Fibroblast of skin of right quadriceps (primary cell): ENCODE measurements at regions not wholly inside any gene's neighbourhood (a gene's known extent, or its start where the extent isn't known, plus 50 kb on each side); places are given as distances from the start of the nearest gene placed in this dataset.
A peak's percentile ranks its signal among the peaks of the same experiment; 100 is the strongest.
"Not testable (repeated sequence)": the region's sequence is repeated elsewhere in the genome, so short reads cannot be mapped to it uniquely, and the experiment has no call there.

Experiments used
- DNase-seq: peaks from one replicate; pipeline ENCODE4 v3.0.0-alpha.2; 2013

DNA sequence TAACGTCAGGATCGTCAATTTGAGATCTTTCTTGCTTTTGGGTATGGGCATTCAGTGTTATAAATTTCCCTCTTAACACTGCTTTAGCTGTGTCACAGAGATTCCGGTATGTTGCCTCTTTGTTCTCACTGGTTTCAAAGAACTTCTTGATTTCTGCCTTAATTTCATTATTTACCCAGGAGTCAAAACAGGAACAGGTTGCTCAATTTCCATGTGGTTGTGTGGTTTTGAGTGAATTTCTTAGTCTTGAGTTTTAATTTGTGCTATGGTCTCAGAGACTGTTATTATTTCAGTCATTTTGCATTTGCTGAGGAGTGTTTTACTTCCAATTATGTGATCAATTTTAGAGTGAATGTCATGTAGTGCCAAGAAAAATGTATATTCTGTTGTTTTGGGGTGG lies 153.1 kb downstream of the PCDH17 start:
- DNase-seq, result no peak

DNA sequence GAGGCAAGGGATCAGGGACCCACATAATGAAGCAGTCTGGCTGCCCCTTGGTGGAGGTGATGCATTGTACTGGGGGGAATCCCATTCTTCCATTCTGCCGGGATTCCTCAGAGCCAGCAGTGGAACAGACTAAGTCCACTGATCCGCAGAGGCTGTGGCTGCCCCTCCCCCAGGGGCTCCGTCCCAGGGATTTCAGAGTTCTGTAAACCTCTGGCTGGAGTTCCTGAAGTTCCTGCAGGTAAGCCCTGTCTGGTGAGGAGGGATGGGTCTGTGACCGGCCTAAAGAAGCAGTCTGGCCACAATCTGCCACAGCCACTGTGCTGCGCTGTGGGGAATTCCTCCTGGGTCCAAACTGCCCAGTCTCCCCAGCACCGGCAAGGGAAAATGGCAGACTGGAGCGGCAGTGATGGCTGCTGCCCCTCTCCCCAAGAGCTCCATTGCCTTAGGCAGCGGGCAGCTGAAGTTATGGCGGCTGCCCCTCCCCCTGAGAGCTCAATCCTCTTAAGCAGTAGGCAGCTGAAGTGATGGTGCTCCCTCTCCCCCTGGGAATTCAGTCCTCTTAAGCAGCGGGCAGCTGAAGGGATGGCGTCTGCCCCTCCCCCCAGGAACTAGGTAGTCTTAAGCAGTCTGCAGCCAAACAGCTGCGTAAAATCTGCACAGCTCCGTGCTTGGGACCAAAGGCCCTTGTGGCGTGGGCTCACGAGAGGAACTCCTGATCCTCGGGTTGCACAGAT lies 155.7 kb downstream of the PCDH17 start:
- DNase-seq, result no peak

GRCh38 chr13:57799624-57800023 lies 168.1 kb downstream of the PCDH17 start:
- DNase-seq, result no peak

GRCh38 chr13:57813651-57814050 lies 182.1 kb downstream of the PCDH17 start:
- DNase-seq, result peak; percentile 31

DNA sequence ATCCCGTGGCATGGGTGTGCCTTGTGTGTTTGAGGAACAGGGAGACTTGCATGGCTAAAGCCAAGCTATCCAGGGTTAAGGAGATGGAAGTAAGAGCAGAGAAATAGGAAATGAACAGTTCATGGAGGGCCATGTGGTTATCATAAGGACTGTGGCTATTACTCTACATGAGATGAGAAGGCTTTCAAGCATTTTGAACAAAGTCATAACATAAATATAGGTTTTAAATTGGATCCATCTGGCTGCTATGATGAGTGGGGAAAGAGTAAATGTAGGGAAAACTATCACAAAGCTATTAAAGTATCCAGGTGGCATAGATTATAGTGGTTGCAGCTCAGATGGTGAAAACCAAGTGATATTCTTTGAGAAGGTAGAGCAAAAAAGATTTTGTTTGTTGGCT lies 184.1 kb downstream of the PCDH17 start:
- peak; percentile 10 for DNase-seq

DNA sequence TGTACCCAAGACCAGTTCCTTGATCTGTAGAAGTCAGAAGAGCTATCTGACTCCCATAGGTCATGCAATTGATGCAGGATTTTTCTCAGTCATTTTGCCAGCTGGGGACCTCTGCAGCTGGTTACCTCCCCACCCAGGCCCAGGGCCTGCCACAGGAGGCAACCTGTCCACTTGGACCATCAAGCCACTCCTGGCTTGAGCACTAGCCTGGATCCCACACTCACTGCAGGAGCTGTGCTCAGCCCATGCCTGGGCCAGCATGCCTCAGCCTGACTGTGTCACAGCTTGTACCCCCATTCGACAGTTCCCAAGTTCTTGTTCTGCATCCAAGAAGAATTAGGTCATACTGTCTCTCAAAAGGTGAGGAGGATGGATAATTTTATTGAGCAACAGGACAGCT lies 189.4 kb downstream of the PCDH17 start:
- no peak for DNase-seq

DNA sequence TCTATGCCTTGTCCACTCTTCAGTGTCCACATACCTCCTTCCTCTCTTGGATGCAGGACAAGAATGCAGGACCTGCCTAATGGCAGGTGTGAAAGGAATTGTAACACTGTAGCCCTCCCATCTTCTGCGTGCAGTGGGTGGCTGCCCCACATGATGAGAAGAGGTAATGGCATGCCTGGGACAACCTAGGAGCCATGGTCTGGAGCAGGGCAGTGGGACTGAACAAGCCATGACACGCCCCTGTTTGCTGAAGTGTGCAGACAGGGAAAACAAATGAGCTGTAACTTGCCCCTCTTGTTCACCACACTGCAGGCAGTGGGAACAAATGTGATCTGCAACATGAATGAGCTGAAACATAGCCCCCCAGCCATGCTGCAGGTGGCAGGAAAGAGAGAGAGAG lies 192.2 kb downstream of the PCDH17 start:
- no peak for DNase-seq

- no peak for DNase-seq
Measured at GRCh38 chr13:57824121-57824520, 192.6 kb downstream of the PCDH17 start.

DNA sequence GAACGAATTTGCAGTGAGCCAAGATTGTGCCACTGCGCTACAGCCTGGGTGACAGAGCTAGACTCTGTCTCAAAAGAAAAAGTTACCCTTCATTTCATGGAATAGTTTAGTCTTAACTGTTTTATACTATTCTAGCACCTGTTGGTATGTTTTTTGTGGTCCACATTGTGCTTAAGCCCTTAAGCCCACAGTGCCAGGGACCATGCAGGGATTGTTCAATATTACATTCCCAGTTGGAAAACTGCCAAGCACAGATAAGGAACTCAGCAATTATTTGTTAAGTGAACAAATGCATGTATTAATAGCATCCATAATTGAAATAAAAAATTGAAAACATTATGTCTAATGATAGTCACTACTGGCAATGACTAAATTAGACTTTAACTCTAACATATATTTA lies 193.5 kb downstream of the PCDH17 start:
- no peak for DNase-seq

DNA sequence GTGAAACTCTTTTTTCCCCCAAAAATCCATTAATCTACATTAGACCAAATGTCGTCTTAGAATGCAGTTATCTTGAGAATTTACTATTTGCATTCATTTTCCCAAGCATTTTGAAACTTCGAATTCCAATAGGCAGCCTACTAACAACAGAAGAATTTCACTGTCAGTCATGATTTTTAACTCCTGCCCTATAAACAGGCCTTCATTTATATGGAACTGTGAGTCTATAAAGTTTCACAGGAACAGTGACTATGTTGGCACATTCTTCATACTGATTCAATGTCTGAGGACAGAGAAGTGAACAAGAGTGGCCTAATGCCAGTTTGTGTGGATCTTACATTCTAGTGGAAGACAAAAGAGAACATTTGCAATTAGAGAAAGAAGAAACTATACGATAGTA lies 198.0 kb downstream of the PCDH17 start:
- no peak for DNase-seq

DNA sequence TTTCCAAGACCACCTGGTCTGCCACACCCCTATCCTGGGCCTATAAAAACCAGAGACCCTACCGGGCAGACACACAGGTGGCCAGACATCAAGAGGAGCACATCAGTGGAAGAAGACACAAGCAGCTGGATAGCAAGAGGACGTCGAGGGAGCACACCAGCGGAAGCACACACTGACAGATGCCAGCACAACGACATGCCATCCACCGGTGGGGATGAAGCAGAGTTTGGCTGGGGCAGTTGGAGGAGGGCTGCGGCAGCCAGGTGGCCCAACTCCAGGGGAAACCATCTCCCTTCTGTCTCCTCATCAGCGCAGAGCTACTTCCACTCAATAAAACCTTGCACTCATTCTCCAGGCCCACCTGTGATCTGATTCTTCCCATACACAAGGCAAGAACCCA lies 200.6 kb downstream of the PCDH17 start:
- no peak for DNase-seq

- no peak for DNase-seq
Measured at GRCh38 chr13:57837801-57838200, 206.3 kb downstream of the PCDH17 start.

- DNase-seq, result no peak
Measured at GRCh38 chr13:57843521-57843920, 212.0 kb downstream of the PCDH17 start.

GRCh38 chr13:57846600-57847173 lies 215.1 kb downstream of the PCDH17 start:
- DNase-seq, result no peak

- DNase-seq, result no peak
Measured at GRCh38 chr13:57857945-57858344, 226.4 kb downstream of the PCDH17 start.

GRCh38 chr13:57858376-57858775 lies 226.8 kb downstream of the PCDH17 start:
- DNase-seq, result no peak

DNA sequence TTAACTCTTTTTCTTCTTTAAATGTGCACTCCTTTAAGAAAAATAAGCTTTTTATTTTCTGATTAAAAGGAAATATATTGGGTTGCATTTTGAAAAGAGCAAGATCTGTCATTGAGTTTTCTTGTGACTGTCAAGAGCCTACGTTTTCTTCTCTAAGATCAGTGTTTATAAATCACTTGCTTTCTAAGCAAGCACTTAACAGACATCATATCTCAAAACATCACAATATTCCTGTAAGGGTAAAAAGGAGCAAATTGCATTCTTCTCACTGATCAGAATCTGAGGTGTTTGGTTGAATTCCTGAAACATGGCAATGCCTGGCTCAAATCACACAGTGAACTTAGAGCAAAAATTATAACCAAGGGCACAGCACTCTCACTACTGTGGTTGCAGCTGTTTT lies 231.3 kb downstream of the PCDH17 start:
- DNase-seq, result no peak

DNA sequence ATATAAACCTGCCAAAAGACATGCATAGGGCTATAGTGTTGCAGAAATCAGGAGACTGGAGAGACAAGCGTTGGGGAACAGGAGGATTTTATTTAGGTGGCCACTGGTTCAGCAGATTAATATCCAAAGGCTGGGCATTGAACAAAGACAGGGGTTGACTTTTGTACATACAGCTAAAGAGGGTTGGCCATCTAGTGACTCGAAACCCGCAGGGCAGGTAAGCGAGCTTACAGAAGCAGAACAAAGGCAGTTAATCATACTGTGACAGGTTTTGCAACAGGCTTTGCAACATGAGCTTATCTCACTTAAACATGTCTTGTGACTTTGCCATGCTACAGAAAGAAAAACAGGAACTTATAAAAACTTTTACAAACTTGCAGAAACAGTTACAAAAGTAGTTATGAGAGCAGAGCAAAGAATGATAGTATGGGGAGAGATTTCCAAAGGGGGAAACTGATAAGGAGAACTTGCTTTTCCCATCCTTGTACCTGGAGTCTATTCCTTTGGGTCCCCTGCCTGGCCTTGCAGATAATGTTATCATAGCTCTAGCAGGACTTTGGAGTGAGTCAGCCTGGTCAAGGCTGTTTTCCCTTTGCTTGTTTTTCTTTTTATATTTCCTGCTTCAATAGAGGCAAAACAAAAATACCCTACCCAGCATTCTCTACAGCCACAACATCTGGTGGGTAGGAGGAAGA lies 234.2 kb downstream of the PCDH17 start:
- DNase-seq, result no peak

DNA sequence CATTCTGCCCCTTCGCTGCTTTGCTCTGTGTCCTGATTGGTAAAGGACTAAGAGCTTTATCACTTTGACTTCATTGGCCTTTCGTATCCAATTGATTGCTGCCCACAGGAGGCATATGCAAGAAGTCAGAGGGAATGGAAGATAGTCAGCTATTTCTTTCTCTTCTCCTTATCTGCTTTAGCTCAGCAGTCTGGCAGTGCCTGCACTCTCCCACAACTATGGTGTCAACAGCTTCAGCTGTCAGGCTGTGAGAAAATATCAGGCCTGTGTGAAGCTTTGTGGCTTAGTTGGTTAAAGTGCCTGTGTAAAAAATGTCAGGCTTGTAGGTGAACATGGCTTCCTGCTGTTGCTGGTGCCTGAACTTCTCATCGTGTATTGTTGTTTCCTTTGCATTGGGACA lies 243.0 kb downstream of the PCDH17 start:
- DNase-seq, result no peak

DNA sequence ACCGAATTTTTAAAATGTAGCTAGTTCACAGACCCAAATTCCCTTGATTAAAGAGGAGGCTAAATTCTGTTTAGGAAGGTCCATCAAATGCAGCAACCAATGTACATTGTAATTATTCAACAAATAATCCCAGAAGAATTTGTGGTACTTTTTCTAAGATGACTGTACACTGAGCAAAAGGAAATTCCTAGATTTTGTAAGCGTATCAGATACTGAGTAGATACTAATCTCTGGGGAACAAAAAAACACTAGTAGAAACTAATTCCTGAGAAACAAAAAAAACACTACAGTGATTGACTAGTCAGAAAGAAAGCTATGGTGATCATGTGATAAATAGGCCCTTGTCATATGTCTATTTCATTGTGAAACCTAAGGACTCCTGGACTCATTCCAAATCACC lies 246.1 kb downstream of the PCDH17 start:
- DNase-seq, result peak; percentile 52

- DNase-seq, result peak; percentile 64
Measured at GRCh38 chr13:57878291-57878690, 246.7 kb downstream of the PCDH17 start.

GRCh38 chr13:57897225-57897624 lies 265.7 kb downstream of the PCDH17 start:
- no peak for DNase-seq

- no peak for DNase-seq
Measured at GRCh38 chr13:57899096-57899495, 267.6 kb downstream of the PCDH17 start.

- DNase-seq, result not testable (repeated sequence)
Measured at GRCh38 chr13:57909833-57910232, 278.3 kb downstream of the PCDH17 start.
